H54 (cell line): ENCODE measurements at regions not wholly inside any gene's neighbourhood (a gene's known extent, or its start where the extent isn't known, plus 50 kb on each side); places are given as distances from the start of the nearest gene placed in this dataset.

Source experiments
- DNase-seq: peaks from one replicate; pipeline ENCODE4 v3.0.0; 2011; ENCODE audit warnings: low spot score, mixed read lengths; ENCODE audit not compliant: insufficient read length
- FAIRE-seq: peaks from 3 replicates; lab custom pipeline; 2011; peaks lifted over from hg19 to GRCh38; lab: Jason Lieb, UNC
- POLR2A ChIP-seq: IDR thresholded peaks from 2 replicates; pipeline ENCODE4 v1.6.1; 2011; ENCODE audit warnings: low read depth, mild to moderate bottlenecking, low read length

DNA sequence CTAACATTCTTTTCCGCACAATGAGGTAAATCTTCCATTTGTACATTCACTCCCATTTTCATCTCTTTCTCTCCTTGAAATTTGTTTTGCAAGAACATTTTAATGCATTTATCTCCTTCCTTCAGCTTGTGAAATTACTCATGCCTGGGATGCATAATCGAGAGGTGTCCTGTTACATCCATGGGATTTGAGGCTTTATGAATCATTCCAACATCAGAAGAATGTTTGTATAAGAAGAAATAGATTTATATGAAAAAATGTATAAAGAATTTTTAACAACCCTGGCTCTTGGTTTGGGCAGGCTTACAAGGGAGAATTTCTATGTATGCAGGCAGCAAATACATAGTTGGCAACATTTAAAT is 93.2 kb upstream of the MBNL1 start:
- no peak for DNase-seq
- TF ChIP-seq POLR2A, result no peak
- peak; percentile 87 for FAIRE-seq

GRCh38 chr3:152176241-152176640 is 92.5 kb upstream of the MBNL1 start:
- FAIRE-seq (peak; percentile 77), DNase-seq (no peak)
- TF ChIP-seq POLR2A, result no peak

GRCh38 chr3:152176998-152177397 is 91.7 kb upstream of the MBNL1 start:
- FAIRE-seq (no peak), DNase-seq (no peak)
- TF ChIP-seq POLR2A, result no peak

DNA sequence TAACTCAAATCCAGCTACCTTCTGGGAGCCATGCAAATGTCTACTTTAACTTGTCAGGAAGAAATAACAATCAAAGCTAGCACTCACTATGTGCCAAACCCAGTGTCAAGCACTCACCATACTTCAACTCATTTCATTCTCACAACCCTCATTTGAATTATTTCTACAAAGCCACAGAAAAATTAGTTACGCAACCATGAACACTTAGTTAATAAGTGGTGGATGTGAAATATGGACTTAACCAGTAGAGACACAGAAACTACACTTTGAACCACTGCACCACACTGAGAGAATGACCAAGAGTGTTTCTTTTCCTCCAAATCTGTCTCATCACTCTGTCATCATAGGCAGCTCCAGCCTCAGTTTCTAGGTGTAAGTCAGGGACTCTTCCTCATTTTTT is 91.0 kb upstream of the MBNL1 start:
- FAIRE-seq, result no peak
- DNase-seq, result no peak
- TF ChIP-seq POLR2A, result no peak

DNA sequence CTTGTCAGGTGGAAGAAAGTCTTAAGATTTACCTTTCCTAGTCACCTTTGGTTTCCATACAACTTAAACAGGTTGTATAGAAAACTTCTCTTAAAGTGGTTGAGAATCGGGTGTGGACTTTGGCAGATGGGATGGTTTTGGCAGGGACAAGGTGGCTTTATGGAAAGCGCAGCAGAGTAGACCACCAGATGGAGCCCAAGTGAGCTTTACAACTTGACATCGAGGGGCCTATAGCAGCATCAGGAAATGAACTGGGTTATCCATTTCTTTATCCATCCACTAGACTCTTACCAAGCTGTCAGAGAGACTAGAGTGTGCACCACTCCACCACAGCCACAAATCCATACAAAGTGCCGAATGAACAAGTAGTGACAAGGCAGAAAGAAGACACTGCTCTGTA is 85.3 kb upstream of the MBNL1 start:
- FAIRE-seq (no peak), DNase-seq (no peak)
- TF ChIP-seq POLR2A, result no peak

DNA sequence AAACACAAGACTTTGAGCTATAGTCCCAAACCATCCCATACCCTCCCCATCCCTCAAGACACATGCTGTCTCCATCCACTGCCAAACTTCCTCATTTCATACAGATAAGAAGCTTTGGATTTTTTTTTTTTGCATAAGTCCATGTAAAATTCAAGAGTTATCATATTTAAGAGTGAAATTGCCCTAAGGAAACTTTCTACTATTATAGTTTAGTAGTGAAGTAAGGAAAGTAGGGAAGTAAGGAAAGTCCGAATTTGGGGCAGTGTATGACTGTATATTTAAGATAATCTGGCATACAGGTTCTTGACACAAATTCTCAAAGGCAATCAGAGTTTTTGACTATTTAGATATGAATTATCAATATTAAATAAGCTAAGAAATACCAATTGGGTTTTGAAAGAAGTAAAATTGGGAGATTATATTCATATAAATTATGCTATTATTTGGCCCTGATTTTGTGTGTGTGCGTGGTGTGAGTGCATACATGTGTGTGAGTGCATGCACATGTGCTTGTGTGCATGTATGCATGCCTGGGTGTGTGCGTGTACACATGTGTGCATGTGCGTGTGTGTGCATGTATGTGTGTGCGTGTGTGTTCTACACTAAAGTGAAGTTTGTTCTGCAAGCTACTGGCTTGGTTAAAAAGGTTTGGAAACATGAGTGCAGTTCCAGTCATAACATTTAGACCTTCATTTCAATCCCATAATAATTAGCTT is 83.6 kb upstream of the MBNL1 start:
- DNase-seq (no peak), FAIRE-seq (no peak)
- TF ChIP-seq POLR2A, result no peak

DNA sequence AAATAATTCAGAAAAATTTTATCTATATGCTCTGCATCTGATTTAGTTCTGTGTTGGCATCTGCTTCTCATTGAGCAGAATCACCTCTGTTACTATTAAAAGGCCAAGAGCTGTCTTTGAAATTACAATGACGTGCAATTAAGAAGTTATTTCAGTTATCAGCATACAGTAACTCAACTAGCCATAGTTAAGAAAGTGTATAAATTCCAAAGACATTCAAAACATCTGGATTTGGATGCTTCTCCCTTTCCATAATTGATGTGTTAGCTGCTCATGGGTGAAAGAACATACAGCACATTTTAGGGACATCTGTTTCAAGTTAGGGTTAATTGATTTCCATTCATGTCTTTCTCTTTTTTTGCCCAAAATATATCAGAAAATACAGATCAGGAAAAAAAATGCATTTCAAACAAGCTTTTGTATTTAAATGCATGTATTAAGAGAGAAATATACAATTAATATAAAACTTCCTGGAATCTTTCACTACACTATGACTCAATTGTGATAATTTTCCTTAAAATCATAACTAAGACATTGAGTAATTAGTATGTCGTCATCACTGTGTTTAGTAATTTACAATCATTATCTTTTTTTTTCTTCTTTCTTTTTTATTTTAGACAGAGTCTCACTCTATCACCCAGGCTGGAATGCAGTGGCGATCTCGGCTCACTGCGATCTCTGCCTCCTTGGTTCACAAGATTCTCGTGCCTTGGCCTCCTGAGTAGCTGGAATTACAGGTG is 82.7 kb upstream of the MBNL1 start:
- FAIRE-seq (no peak), DNase-seq (no peak)
- TF ChIP-seq POLR2A, result no peak

DNA sequence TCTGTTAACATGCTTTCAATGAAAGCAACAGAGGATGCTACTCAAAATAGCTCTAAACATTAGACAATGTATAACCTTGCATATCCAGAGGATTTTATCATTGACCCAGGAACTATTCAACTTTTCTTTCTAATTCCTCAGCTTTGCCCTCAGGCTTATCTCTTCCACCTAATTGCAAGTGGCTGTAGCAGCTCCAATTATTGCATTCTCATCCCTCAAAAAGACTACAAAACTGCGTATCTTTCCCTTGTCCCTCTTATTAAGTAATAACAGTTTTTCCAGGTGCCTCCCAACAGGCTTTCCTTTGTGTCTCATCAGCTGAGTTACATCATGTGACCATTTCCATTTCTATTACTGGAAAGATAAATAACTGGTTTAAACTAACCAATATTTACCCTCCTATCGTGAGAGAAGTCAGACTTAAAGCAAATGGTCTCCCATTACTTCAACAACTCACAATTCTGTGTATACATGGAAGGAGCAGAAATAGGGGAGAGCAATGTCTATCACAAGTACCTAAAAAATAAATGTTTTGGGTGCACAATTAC is 78.0 kb upstream of the MBNL1 start:
- no peak for FAIRE-seq
- TF ChIP-seq POLR2A, result no peak
- no peak for DNase-seq

GRCh38 chr3:152192050-152192449 is 76.7 kb upstream of the MBNL1 start:
- FAIRE-seq, result no peak
- TF ChIP-seq POLR2A, result no peak
- DNase-seq, result no peak

- FAIRE-seq (peak; percentile 38), DNase-seq (no peak)
- TF ChIP-seq POLR2A, result no peak
Observed at GRCh38 chr3:152192936-152193672, 75.6 kb upstream of the MBNL1 start.

DNA sequence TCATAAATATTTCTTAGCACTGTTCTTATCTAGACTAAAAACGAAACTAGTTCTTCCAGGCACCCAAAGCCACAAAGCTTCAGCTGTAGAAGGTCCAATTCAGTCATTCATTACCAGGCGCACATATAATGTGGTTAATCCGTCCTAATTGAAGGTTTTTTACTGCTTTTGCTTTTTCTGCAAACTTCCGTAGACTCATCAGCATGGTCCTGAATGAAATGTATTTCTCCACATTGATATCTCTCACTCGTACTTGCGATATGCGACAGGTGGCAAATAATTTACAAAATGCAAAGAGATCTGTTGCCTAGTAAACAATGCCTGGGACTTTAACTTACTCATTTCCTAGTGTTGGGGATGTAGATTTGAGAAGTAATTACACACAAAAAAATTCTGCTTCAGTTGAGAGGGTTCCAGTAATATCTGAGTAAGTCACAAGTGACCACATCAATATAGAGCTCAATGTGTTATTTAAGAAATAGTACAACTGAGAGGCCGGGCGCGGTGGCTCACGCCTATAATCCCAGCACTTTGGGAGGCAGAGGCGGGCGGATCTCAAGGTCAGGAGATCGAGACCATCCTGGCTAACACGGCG is 75.0 kb upstream of the MBNL1 start:
- TF ChIP-seq POLR2A, result no peak
- DNase-seq, result no peak
- peak; percentile 15 for FAIRE-seq

GRCh38 chr3:152195206-152195605 is 73.5 kb upstream of the MBNL1 start:
- no peak for TF ChIP-seq POLR2A
- FAIRE-seq, result no peak

DNA sequence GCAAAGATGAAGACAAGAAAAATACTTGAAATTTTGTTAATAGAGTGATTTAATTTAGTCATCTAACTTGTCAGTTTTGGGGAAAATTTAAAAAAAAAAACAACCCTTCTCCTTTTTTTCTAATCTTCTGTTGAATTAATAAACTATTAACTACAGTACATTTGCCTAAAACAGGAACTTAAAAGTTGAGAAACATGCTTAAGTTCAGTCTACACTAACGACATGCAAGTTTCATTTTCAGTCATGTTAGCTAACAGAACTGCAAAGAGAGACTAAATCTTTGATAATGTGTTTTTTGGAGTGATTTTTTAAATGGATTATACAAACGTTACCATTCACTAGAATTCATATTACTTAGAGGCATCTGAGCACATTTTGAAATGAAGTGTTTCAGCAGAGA is 71.9 kb upstream of the MBNL1 start:
- DNase-seq (no peak), FAIRE-seq (no peak)
- no peak for TF ChIP-seq POLR2A

More at GRCh38 chr3:152195206-152195605, 73.5 kb upstream of the MBNL1 start:
- no peak for DNase-seq
